HEK293T (cell line): ENCODE measurements at regions not wholly inside any gene's neighbourhood (a gene's known extent, or its start where the extent isn't known, plus 50 kb on each side); places are given as distances from the start of the nearest gene placed in this dataset.

Experiments used
- CTCF ChIA-PET: fragments of 350-600 bp; formaldehyde crosslinking; extraction: SDS; loops from one replicate; lab custom pipeline; 2021; ENCODE audit warnings: antibody characterized with exemption, inconsistent platforms; lab: Yijun Ruan, JAX
- POLR2A ChIA-PET: fragments of 350-600 bp; formaldehyde crosslinking; extraction: SDS; loops from one replicate; lab custom pipeline; 2020; ENCODE audit warnings: antibody characterized with exemption, inconsistent platforms; lab: Yijun Ruan, JAX
- DNase-seq: peaks from one replicate; pipeline ENCODE4 v3.0.0; 2012; ENCODE audit warnings: mixed read lengths; ENCODE audit errors: extremely low spot score
- ARNT ChIP-seq: fragments of 450-650 bp; IDR thresholded peaks from 2 replicates; pipeline ENCODE4 v1.6.1; 2017; ENCODE audit warnings: mild to moderate bottlenecking
- BHLHE40 ChIP-seq: fragments of 450-650 bp; IDR thresholded peaks from 2 replicates; pipeline ENCODE4 v1.6.1; 2016; ENCODE audit warnings: mild to moderate bottlenecking, moderate library complexity, borderline replicate concordance
- CTBP1 ChIP-seq: fragments of 450-650 bp; IDR thresholded peaks from 2 replicates; pipeline ENCODE4 v1.6.1; 2016; ENCODE audit warnings: borderline replicate concordance
- ELF4 ChIP-seq: fragments of 450-650 bp; IDR thresholded peaks from 2 replicates; pipeline ENCODE4 v1.6.1; 2017; ENCODE audit warnings: antibody characterized with exemption
- FOXA1 ChIP-seq: fragments of 450-650 bp; IDR thresholded peaks from 2 replicates; pipeline ENCODE4 v1.6.1; 2016; ENCODE audit warnings: mild to moderate bottlenecking
- FOXK2 ChIP-seq: fragments of 450-650 bp; IDR thresholded peaks from 2 replicates; pipeline ENCODE4 v1.6.1; 2016; ENCODE audit warnings: mild to moderate bottlenecking
- FOXM1 ChIP-seq: fragments of 450-650 bp; IDR thresholded peaks from 2 replicates; pipeline ENCODE4 v1.6.1; 2017; ENCODE audit warnings: mild to moderate bottlenecking, borderline replicate concordance
- HDGF ChIP-seq: fragments of 450-650 bp; IDR thresholded peaks from 2 replicates; pipeline ENCODE4 v1.6.1; 2017; ENCODE audit warnings: antibody characterized with exemption, borderline replicate concordance
- L3MBTL2 ChIP-seq: fragments of 450-650 bp; conservative IDR thresholded peaks from 2 replicates; pipeline ENCODE4 v1.6.1; 2016; ENCODE audit warnings: mild to moderate bottlenecking
- LEF1 ChIP-seq: fragments of 450-650 bp; IDR thresholded peaks from 2 replicates; pipeline ENCODE4 v1.6.1; 2017; ENCODE audit warnings: mild to moderate bottlenecking, borderline replicate concordance
- NFRKB ChIP-seq: fragments of 450-650 bp; IDR thresholded peaks from 2 replicates; pipeline ENCODE4 v1.6.1; 2016; ENCODE audit warnings: mild to moderate bottlenecking, moderate library complexity
- SP1 ChIP-seq: fragments of 450-650 bp; IDR thresholded peaks from 2 replicates; pipeline ENCODE4 v1.6.1; 2017
- SUZ12 ChIP-seq: fragments of 450-650 bp; IDR thresholded peaks from 2 replicates; pipeline ENCODE4 v1.6.1; 2016; ENCODE audit warnings: mild to moderate bottlenecking
- TARDBP ChIP-seq: fragments of 450-650 bp; IDR thresholded peaks from 2 replicates; pipeline ENCODE4 v1.6.1; 2016
- ZNF384 ChIP-seq: fragments of 450-650 bp; IDR thresholded peaks from 2 replicates; pipeline ENCODE4 v1.6.1; 2016
- TF ChIP-seq, protein P1 (sequence below): fragments of 450-650 bp; IDR thresholded peaks from 2 replicates; pipeline ENCODE4 v1.6.1; 2016

DNA sequence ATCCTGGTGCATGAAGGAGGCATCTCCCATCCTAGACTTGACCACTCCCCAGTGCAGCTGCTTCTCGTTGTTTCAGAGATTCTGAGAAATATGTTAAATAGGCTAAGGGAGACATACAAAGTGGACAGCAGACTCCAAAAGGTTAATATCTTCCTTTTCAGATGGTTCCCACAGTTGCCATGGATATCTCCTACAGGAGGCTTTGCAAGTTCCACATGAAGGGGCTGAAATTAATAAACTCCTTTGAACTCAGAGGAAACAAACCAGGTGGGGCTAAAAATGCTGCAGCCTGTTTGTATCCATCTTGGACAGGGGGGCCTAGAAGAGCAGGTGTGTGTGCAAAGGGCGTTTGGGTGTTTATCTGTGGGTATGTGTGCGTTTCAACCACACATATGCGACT lies 257.4 kb upstream of the XYLT1 start:
- no peak for TF ChIP-seq FOXA1
- TF ChIP-seq L3MBTL2, result no peak
- TF ChIP-seq NFRKB, result no peak
- TF ChIP-seq SUZ12, result no peak
- TF ChIP-seq, protein P1, sequence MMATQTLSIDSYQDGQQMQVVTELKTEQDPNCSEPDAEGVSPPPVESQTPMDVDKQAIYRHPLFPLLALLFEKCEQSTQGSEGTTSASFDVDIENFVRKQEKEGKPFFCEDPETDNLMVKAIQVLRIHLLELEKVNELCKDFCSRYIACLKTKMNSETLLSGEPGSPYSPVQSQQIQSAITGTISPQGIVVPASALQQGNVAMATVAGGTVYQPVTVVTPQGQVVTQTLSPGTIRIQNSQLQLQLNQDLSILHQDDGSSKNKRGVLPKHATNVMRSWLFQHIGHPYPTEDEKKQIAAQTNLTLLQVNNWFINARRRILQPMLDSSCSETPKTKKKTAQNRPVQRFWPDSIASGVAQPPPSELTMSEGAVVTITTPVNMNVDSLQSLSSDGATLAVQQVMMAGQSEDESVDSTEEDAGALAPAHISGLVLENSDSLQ, result no peak
- no peak for TF ChIP-seq FOXK2
- no peak for TF ChIP-seq ARNT
- no peak for TF ChIP-seq FOXM1
- no peak for TF ChIP-seq TARDBP
- TF ChIP-seq CTBP1, result no peak
- no peak for TF ChIP-seq ZNF384
- no peak for TF ChIP-seq LEF1
- TF ChIP-seq SP1, result no peak
- no peak for TF ChIP-seq HDGF
- POLR2A ChIA-PET, result no interaction called here
- DNase-seq, result no peak
- CTCF ChIA-PET, result no interaction called here

- CTCF ChIA-PET, result no interaction called here
- POLR2A ChIA-PET, result no interaction called here
- TF ChIP-seq SP1 (no peak), HDGF (no peak), CTBP1 (no peak), FOXM1 (no peak), ELF4 (no peak), SUZ12 (no peak)
- DNase-seq, result no peak
Measured at GRCh38 chr16:17724242-17724898, 253.6 kb upstream of the XYLT1 start.

DNA sequence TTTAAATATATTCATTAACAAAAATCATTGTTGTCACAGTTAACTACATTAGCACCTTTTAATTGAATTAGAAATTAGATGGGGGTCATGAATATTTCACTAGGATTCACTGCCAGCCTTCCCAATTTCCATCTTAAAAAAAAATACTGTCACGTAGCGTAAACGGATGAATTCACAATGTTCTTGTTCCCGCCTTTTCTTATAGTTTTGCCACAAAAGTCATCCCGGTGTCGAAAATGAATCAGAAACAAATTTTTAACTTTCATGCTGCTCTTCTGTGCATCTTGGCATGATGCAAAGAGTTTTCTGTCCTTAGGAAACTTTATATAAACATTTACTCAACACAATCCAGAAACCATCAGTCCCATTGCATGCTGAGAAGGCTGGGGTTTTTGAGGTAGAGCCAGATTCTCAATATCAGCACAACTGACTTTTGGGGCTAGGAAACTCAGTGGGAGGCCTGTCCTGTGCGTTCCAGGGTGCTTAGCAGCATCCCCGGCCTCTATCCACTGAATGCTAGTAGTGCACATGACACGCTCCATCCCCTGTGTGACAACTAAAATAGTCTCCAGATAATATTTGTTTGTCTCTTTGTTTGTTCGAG lies 252.9 kb upstream of the XYLT1 start:
- CTCF ChIA-PET, result no interaction called here
- POLR2A ChIA-PET, result no interaction called here
- DNase-seq, result no peak
- TF ChIP-seq LEF1, result no peak
- no peak for TF ChIP-seq ZNF384
- no peak for TF ChIP-seq SP1
- TF ChIP-seq TARDBP, result no peak
- no peak for TF ChIP-seq SUZ12
- no peak for TF ChIP-seq FOXA1
- no peak for TF ChIP-seq ELF4
- TF ChIP-seq HDGF, result no peak
- no peak for TF ChIP-seq FOXM1
- TF ChIP-seq BHLHE40, result no peak
- no peak for TF ChIP-seq FOXK2
- TF ChIP-seq CTBP1, result no peak
- TF ChIP-seq NFRKB, result no peak
- TF ChIP-seq ARNT, result no peak
- no peak for TF ChIP-seq L3MBTL2
- TF ChIP-seq, protein P1, result no peak

- TF ChIP-seq ARNT (no peak), FOXA1 (no peak), CTBP1 (no peak), BHLHE40 (no peak), L3MBTL2 (no peak), SP1 (no peak), HDGF (no peak)
- ChIA-PET POLR2A (no interaction called here), CTCF (no interaction called here)
- DNase-seq, result no peak
Measured at GRCh38 chr16:17718495-17718894, 247.7 kb upstream of the XYLT1 start.

DNA sequence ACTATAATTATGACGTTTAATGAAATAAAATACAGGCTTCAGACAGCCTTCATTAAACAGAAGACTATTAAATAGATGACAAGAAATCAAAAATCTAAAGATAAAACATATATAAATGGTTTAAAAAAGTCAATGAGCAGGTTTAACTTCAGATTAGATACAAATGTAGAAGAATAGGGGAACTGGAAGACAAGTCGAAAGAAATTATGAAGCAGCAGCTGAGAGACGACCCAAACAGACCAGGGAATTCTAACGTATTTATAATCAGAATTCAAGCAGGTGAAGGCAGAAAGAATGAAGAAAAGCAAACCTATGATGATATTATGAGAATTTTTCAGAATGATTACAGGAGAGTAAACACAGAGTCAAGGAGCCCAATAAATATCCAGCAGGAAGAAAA lies 235.1 kb upstream of the XYLT1 start:
- no peak for TF ChIP-seq ARNT
- TF ChIP-seq BHLHE40, result no peak
- no peak for TF ChIP-seq TARDBP
- TF ChIP-seq HDGF, result no peak
- TF ChIP-seq LEF1, result no peak
- TF ChIP-seq SP1, result no peak
- no peak for TF ChIP-seq ELF4
- TF ChIP-seq FOXA1, result no peak
- no peak for TF ChIP-seq FOXM1
- ChIA-PET CTCF (no interaction called here), POLR2A (no interaction called here)
- DNase-seq, result no peak

DNA sequence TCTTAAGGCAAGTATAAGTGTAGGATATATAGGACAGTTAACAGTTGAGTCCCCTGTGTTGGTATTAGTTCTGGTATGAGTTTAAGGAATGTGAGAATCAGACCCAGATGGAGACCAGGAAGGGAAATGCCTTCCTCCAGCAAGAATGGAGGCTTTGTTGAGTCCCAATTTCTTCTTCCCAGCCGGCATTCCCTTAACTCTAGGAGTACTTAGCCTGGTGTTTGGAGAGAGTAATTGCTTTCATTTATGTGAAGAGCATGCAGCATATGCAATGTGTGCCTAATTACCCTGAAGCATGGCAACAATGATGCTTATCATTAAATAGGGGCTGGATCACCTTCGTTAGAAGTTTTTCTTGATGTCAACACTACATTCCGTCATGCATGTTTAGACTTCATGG lies 225.9 kb upstream of the XYLT1 start:
- DNase-seq, result no peak
- no peak for TF ChIP-seq ARNT
- TF ChIP-seq L3MBTL2, result no peak
- TF ChIP-seq ELF4, result no peak
- TF ChIP-seq TARDBP, result no peak
- TF ChIP-seq, protein P1, result no peak
- CTCF ChIA-PET, result no interaction called here
- POLR2A ChIA-PET, result no interaction called here
